PC-9 (cell line): ENCODE measurements at regions not wholly inside any gene's neighbourhood (a gene's known extent, or its start where the extent isn't known, plus 50 kb on each side); places are given as distances from the start of the nearest gene placed in this dataset.

Experiments
- BruUV-seq: library from RNA; stranded (reverse); fragments of 400-500 nt; replicated peaks from 2 replicates; lab custom pipeline; 2021; lab: Mats Ljungman, UMichigan
- CTCF ChIA-PET: fragments of 300-600 bp; sonication (Branson Sonifier 250); formaldehyde crosslinking; loops from one replicate; lab custom pipeline; 2022; ENCODE audit warnings: antibody characterized with exemption; lab: Charles Lee
- POLR2A ChIA-PET: fragments of 300-600 bp; sonication (Branson Sonifier 250); formaldehyde crosslinking; loops from one replicate; lab custom pipeline; 2022; ENCODE audit warnings: antibody characterized with exemption; ENCODE audit not compliant: unreplicated experiment; lab: Charles Lee
- DNase-seq, 2 experiments: peaks; one replicate each; pipeline versions ENCODE4 v3.0.0 to v3.0.0-alpha.2; 2015 to 2022; ENCODE audit warnings: mixed read lengths in 1 of 2
- H2AFZ ChIP-seq: fragments of 200-600 bp; sonication (generic); 2 replicates; pipeline ENCODE4 v1.8.1; 2017; ENCODE audit warnings: antibody characterized with exemption
- H3F3A ChIP-seq: fragments of 200-600 bp; sonication (generic); 2 replicates; pipeline ENCODE4 v1.8.1; 2017; ENCODE audit warnings: antibody characterized with exemption, mild to moderate bottlenecking, low read depth; ENCODE audit not compliant: insufficient read depth
- H3K27ac ChIP-seq: fragments of 200-600 bp; sonication (generic); 2 replicates; pipeline ENCODE4 v1.6.1; 2016; ENCODE audit warnings: mixed run types
- H3K27me3 ChIP-seq: fragments of 200-600 bp; sonication (generic); 2 replicates; pipeline ENCODE4 v1.6.1; 2016; ENCODE audit warnings: low read depth, mixed run types; ENCODE audit not compliant: insufficient read depth
- H3K36me3 ChIP-seq: fragments of 200-600 bp; sonication (generic); 2 replicates; pipeline ENCODE4 v1.6.1; 2016; ENCODE audit warnings: low read depth, mixed run types
- H3K4me1 ChIP-seq: fragments of 200-600 bp; sonication (generic); replicated peaks from 2 replicates; pipeline ENCODE4 v1.6.1; 2016; ENCODE audit warnings: mixed run types; ENCODE audit not compliant: insufficient read depth
- H3K4me2 ChIP-seq: fragments of 200-600 bp; sonication (generic); 2 replicates; pipeline ENCODE4 v1.6.1; 2017; ENCODE audit warnings: mixed run types
- H3K4me3 ChIP-seq: fragments of 200-600 bp; sonication (generic); 2 replicates; pipeline ENCODE4 v1.6.1; 2016; ENCODE audit warnings: mixed run types
- H3K79me2 ChIP-seq: fragments of 200-600 bp; sonication (generic); 2 replicates; pipeline ENCODE4 v1.6.1; 2017; ENCODE audit warnings: low read depth, mixed run types
- H3K9me2 ChIP-seq: fragments of 200-600 bp; sonication (generic); 2 replicates; pipeline ENCODE4 v1.8.1; 2017; ENCODE audit warnings: mild to moderate bottlenecking; ENCODE audit not compliant: insufficient read depth
- H3K9me3 ChIP-seq: fragments of 200-600 bp; sonication (generic); 2 replicates; pipeline ENCODE4 v1.8.1; 2016; ENCODE audit warnings: low read depth; ENCODE audit not compliant: insufficient read depth
- H4K20me1 ChIP-seq: fragments of 200-600 bp; sonication (generic); 2 replicates; pipeline ENCODE4 v1.8.1; 2017; ENCODE audit not compliant: insufficient read depth
- CTCF ChIP-seq: fragments of 200-600 bp; sonication (generic); conservative IDR thresholded peaks from 2 replicates; pipeline ENCODE4 v1.6.1; 2017; ENCODE audit warnings: mixed run types, antibody characterized with exemption, mild to moderate bottlenecking, moderate library complexity
- EZH2 ChIP-seq: fragments of 200-600 bp; sonication (generic); IDR thresholded peaks from 2 replicates; pipeline ENCODE4 v1.8.0; 2017; ENCODE audit warnings: antibody characterized with exemption, low read depth
- intact Hi-C: fragments of 100-400 bp; cut with micrococcal nuclease; formaldehyde crosslinking; loops from one replicate; pipeline ENCODE4 v1.10.0; 2022; ENCODE audit not compliant: unreplicated experiment

DNA sequence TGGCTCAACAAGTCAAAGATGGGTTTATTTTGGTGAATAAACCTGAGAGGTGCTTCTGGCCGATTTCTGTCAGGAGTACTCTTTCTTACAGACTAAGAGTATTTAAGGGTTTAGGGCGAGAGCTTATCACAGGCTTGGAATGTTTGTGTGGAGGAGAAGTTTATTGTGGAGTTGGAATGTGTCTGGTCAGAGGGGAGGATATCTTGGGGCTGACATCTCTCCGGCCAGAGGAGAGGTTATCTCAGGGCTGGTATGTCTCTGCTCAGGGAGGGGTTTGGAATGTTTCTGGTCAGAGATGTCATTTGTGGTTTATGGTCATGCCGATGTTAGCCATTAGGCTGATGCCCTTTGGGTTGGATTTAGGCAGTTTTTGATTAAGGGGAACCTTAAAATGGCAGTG is 236.4 kb upstream of the EEF2KMT start:
- Histone ChIP-seq H3K27me3 (peaks cover 22% of the 10 kb centered on the region), H2AFZ (no peak overlapping the region), H3K4me2 (no peak overlapping the region), H3K4me3 (no peak overlapping the region), H3K4me1 (no peaks in the 10 kb centered on the region), H3K9me3 (no peaks in the 10 kb centered on the region), H3K79me2 (no peaks in the 10 kb centered on the region), H4K20me1 (no peaks in the 10 kb centered on the region), H3K9me2 (no peaks in the 10 kb centered on the region), H3F3A (no peaks in the 10 kb centered on the region), H3K27ac (no peak overlapping the region), H3K36me3 (no peaks in the 10 kb centered on the region)
- no peak for DNase-seq
- intact Hi-C loops, result no loop called here
- POLR2A ChIA-PET, result no interaction called here
- CTCF ChIA-PET, result no interaction called here
- no peak for TF ChIP-seq CTCF
- TF ChIP-seq EZH2, result no peak
- BruUV-seq, result no TSS peak

- Histone ChIP-seq H3K27me3 (peaks cover 30% of the 10 kb centered on the region), H3K36me3 (no peaks in the 10 kb centered on the region), H3K4me2 (no peak overlapping the region), H3K9me2 (no peaks in the 10 kb centered on the region), H3K4me3 (no peak overlapping the region), H2AFZ (no peak overlapping the region), H3K9me3 (no peaks in the 10 kb centered on the region), H4K20me1 (no peaks in the 10 kb centered on the region), H3K27ac (no peak overlapping the region), H3F3A (no peaks in the 10 kb centered on the region), H3K4me1 (no peaks in the 10 kb centered on the region), H3K79me2 (no peaks in the 10 kb centered on the region)
- ChIA-PET POLR2A (no interaction called here), CTCF (no interaction called here)
- no TSS peak for BruUV-seq
- TF ChIP-seq CTCF (no peak), EZH2 (no peak)
- no peak for DNase-seq
- intact Hi-C loops, result no loop called here
These were observed 235.5 kb upstream of the EEF2KMT start for GRCh38 chr16:5333126-5333525.

DNA sequence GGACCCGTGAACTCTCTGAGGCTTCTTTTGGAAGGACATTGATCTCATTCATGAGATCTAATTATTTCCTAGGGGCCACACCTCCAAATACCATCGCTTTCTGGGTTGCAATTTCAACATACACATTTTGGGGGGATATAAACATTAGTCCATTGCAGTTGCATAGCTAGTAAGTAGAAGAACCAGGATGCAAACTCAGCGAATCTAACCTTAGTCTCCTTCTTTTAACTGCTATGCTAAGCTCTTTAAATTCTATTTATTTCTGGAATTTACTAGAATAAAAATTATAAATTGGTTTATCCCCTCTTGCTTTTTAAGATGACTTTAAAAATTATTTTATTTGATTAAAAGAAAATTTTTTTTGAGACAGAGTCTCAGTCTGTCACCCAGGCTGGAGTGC is 232.5 kb upstream of the EEF2KMT start:
- Histone ChIP-seq H3K27me3 (peaks cover 39% of the 10 kb centered on the region), H2AFZ (no peak overlapping the region)
- no peak for DNase-seq

More for the DNA sequence above, 232.5 kb upstream of the EEF2KMT start:
- H3K79me2 ChIP-seq, result no peaks in the 10 kb centered on the region
- H4K20me1 ChIP-seq, result no peaks in the 10 kb centered on the region
- no peaks in the 10 kb centered on the region for H3K4me1 ChIP-seq
- no peak overlapping the region for H3K4me2 ChIP-seq
- H3K4me3 ChIP-seq, result no peak overlapping the region
- no peaks in the 10 kb centered on the region for H3K9me2 ChIP-seq
- no TSS peak for BruUV-seq
- H3K36me3 ChIP-seq, result no peaks in the 10 kb centered on the region
- intact Hi-C loops, result no loop called here
- H3K27ac ChIP-seq, result no peak overlapping the region
- TF ChIP-seq EZH2, result no peak
- TF ChIP-seq CTCF, result no peak
- CTCF ChIA-PET, result no interaction called here
- no peaks in the 10 kb centered on the region for H3F3A ChIP-seq
- H3K9me3 ChIP-seq, result no peaks in the 10 kb centered on the region
- POLR2A ChIA-PET, result no interaction called here
